GM23338 (cell line): ENCODE measurements at regions not wholly inside any gene's neighbourhood (a gene's known extent, or its start where the extent isn't known, plus 50 kb on each side); places are given as distances from the start of the nearest gene placed in this dataset.

Experiments used
- ATAC-seq: fragments of 200-7000 bp; cut with Tn5 transposase; 3 replicates; pipeline ENCODE4 v1.9.1; 2020
- DNase-seq: peaks from one replicate; pipeline ENCODE4 v3.0.0-alpha.2; 2015; ENCODE audit warnings: low spot score
- H2AFZ ChIP-seq: fragments of 200-600 bp; sonication (generic); 2 replicates; pipeline ENCODE4 v1.8.0; 2016; ENCODE audit warnings: antibody characterized with exemption, mild to moderate bottlenecking, moderate library complexity
- H3F3A ChIP-seq: fragments of 200-600 bp; sonication (generic); replicated peaks from 2 replicates; pipeline ENCODE4 v1.8.0; 2017; ENCODE audit warnings: antibody characterized with exemption, mixed run types, low read depth
- H3K27ac ChIP-seq: fragments of 200-600 bp; sonication (generic); 2 replicates; pipeline ENCODE4 v1.6.1; 2016; ENCODE audit warnings: low read depth
- H3K27me3 ChIP-seq: fragments of 200-600 bp; sonication (generic); 2 replicates; pipeline ENCODE4 v1.8.0; 2016; ENCODE audit warnings: mild to moderate bottlenecking, mixed run types, moderate library complexity; ENCODE audit not compliant: insufficient read depth
- H3K36me3 ChIP-seq: fragments of 200-600 bp; sonication (generic); 2 replicates; pipeline ENCODE4 v1.8.0; 2016; ENCODE audit warnings: mild to moderate bottlenecking; ENCODE audit not compliant: insufficient read depth
- H3K4me1 ChIP-seq: fragments of 200-600 bp; sonication (generic); 2 replicates; pipeline ENCODE4 v1.8.0; 2016; ENCODE audit warnings: mild to moderate bottlenecking, moderate library complexity; ENCODE audit not compliant: insufficient read depth
- H3K4me2 ChIP-seq: fragments of 200-600 bp; sonication (generic); 2 replicates; pipeline ENCODE4 v1.7.1; 2017; ENCODE audit warnings: mixed run types
- H3K4me3 ChIP-seq: fragments of 200-600 bp; sonication (generic); 2 replicates; pipeline ENCODE4 v1.6.1; 2016; ENCODE audit warnings: mixed run types
- H3K79me2 ChIP-seq: fragments of 200-600 bp; sonication (generic); replicated peaks from 2 replicates; pipeline ENCODE4 v1.8.0; 2017; ENCODE audit warnings: mild to moderate bottlenecking; ENCODE audit not compliant: insufficient read depth
- H3K9me2 ChIP-seq: fragments of 200-600 bp; sonication (generic); 2 replicates; pipeline ENCODE4 v1.8.0; 2017; ENCODE audit not compliant: insufficient read depth
- H4K20me1 ChIP-seq: fragments of 200-600 bp; sonication (generic); replicated peaks from 2 replicates; pipeline ENCODE4 v1.8.0; 2017; ENCODE audit warnings: mild to moderate bottlenecking; ENCODE audit not compliant: insufficient read depth
- H3K27ac Mint-ChIP-seq: 2 replicates; pipeline ENCODE4 v1.8.0; 2020; ENCODE audit warnings: inconsistent platforms, mild to moderate bottlenecking, moderate library complexity, mixed read lengths
- H3K27me3 Mint-ChIP-seq: 3 replicates; pipeline ENCODE4 v1.8.0; 2022; ENCODE audit warnings: low read depth, mild to moderate bottlenecking, moderate library complexity, mixed read lengths, inconsistent platforms; ENCODE audit not compliant: insufficient read depth, poor library complexity
- H3K36me3 Mint-ChIP-seq: 3 replicates; pipeline ENCODE4 v1.8.0; 2021; ENCODE audit warnings: low read depth, mild to moderate bottlenecking, inconsistent platforms, moderate library complexity, mixed read lengths
- H3K4me1 Mint-ChIP-seq: 3 replicates; pipeline ENCODE4 v1.8.0; 2020; ENCODE audit warnings: mild to moderate bottlenecking, inconsistent platforms, mixed read lengths
- H3K4me3 Mint-ChIP-seq: 3 replicates; pipeline ENCODE4 v1.8.0; 2021; ENCODE audit warnings: moderate library complexity, mild to moderate bottlenecking, inconsistent platforms, mixed read lengths
- H3K9me3 Mint-ChIP-seq: 3 replicates; pipeline ENCODE4 v1.8.0; 2020; ENCODE audit warnings: moderate library complexity, mild to moderate bottlenecking, inconsistent platforms, mixed read lengths
- CREB1 ChIP-seq: fragments of 250-450 bp; sonication (Bioruptor Pico); IDR thresholded peaks from 2 replicates; pipeline ENCODE4 v1.5.0; 2020; ENCODE audit warnings: low read depth, mild to moderate bottlenecking, moderate library complexity
- EZH2 ChIP-seq: fragments of 200-600 bp; sonication (generic); IDR thresholded peaks from one replicate; pipeline ENCODE4 v1.8.0; 2017; ENCODE audit warnings: antibody characterized with exemption, mild to moderate bottlenecking, low read depth; ENCODE audit not compliant: unreplicated experiment
- EZH2phosphoT487 ChIP-seq: fragments of 200-600 bp; sonication (generic); IDR thresholded peaks from one replicate; pipeline ENCODE4 v1.8.1; 2018; ENCODE audit warnings: antibody characterized with exemption; ENCODE audit not compliant: unreplicated experiment
- JUNB ChIP-seq: IDR thresholded peaks from one replicate; pipeline ENCODE4 v1.6.1; 2016; ENCODE audit warnings: antibody characterized with exemption; ENCODE audit not compliant: unreplicated experiment
- POLR2AphosphoS5 ChIP-seq: IDR thresholded peaks from 2 replicates; pipeline ENCODE4 v1.6.1; 2016; ENCODE audit warnings: antibody characterized with exemption, low read depth
- REST ChIP-seq: IDR thresholded peaks from one replicate; pipeline ENCODE4 v1.6.1; 2018; ENCODE audit warnings: antibody characterized with exemption; ENCODE audit not compliant: unreplicated experiment
- ZNF114 ChIP-seq: fragments of 250-450 bp; sonication (Bioruptor Pico); IDR thresholded peaks from 2 replicates; pipeline ENCODE4 v1.5.0; 2020; ENCODE audit warnings: mild to moderate bottlenecking, moderate library complexity
- ZNF462 ChIP-seq: fragments of 250-450 bp; sonication (Bioruptor Pico); IDR thresholded peaks from 2 replicates; pipeline ENCODE4 v1.5.0; 2020; ENCODE audit warnings: mild to moderate bottlenecking, moderate library complexity

DNA sequence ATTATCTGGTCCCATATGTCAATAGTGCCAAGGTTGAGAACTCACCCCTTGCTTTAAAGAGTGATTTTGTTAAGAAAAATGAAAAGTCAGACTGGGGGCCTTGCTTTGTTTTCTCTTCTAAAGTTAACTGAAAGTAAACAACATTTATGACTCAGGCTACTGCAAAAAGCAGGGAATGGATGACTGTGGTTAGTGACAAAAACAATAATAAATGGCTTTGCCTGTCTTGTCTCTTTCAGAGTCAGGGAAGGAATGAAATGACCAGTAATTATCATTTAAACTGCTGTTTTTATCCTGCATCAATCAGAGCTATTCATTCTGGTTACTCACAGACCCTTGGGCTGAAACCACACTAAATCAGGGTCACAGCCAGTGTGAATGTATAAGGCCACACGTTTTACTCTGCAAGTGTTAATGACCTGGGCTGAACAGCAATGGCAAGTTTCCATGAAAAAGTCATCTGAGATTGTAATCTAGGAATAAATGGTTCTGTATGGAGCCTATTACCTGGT is 112.2 kb downstream of the ZNF608 start:
- no peaks in the 10 kb centered on the region for H3F3A ChIP-seq
- no peak overlapping the region for H3K27ac ChIP-seq
- no peaks in the 10 kb centered on the region for H3K27me3 ChIP-seq
- no peak overlapping the region for H3K4me3 ChIP-seq
- H2AFZ ChIP-seq = no peak overlapping the region
- DNase-seq (no peak), ATAC-seq (no peak)
- Mint-ChIP-seq H3K4me1 (peaks cover 28% of the 10 kb centered on the region), H3K27ac (0 out of 2 replicates have a peak overlapping the region, but pooled peaks have one; percentile 20), H3K36me3 (peaks cover 47% of the 10 kb centered on the region), H3K9me3 (no peaks in the 10 kb centered on the region; the same call in 1 of the 3 replicates), H3K27me3 (peaks cover 12% of the 10 kb centered on the region), H3K4me3 (no peak overlapping the region)
- no peaks in the 10 kb centered on the region for H3K36me3 ChIP-seq
- H3K4me1 ChIP-seq = peaks cover 34% of the 10 kb centered on the region
- no peaks in the 10 kb centered on the region for H4K20me1 ChIP-seq
- TF ChIP-seq POLR2AphosphoS5 (no peak), EZH2 (no peak), REST (no peak), ZNF462 (CRISPR knock-in tag) (no peak), ZNF114 (no peak), JUNB (no peak), CREB1 (CRISPR knock-in tag) (no peak), EZH2phosphoT487 (no peak)
- H3K9me2 ChIP-seq = peaks cover 12% of the 10 kb centered on the region
- no peak overlapping the region for H3K4me2 ChIP-seq
- H3K79me2 ChIP-seq = 0 out of 2 replicates have a peak, but pooled peaks cover 4% of the 10 kb centered on the region
